ENCODE measurements at regions not wholly inside any gene's neighbourhood (a gene's known extent, or its start where the extent isn't known, plus 50 kb on each side); places are given as distances from the start of the nearest gene placed in this dataset.
A peak's percentile ranks its signal among the peaks of the same experiment; 100 is the strongest.
"Not testable (repeated sequence)": the region's sequence is repeated elsewhere in the genome, so short reads cannot be mapped to it uniquely, and the experiment has no call there.

GRCh38 chr7:33779216-33779615 lies 126.1 kb upstream of the BMPER start:
- no peak for DNase-seq

- DNase-seq, result no peak
These were observed 124.2 kb upstream of the BMPER start for GRCh38 chr7:33781167-33781566.

- DNase-seq, result no peak
These were observed 123.5 kb upstream of the BMPER start for GRCh38 chr7:33781796-33782195.

DNA sequence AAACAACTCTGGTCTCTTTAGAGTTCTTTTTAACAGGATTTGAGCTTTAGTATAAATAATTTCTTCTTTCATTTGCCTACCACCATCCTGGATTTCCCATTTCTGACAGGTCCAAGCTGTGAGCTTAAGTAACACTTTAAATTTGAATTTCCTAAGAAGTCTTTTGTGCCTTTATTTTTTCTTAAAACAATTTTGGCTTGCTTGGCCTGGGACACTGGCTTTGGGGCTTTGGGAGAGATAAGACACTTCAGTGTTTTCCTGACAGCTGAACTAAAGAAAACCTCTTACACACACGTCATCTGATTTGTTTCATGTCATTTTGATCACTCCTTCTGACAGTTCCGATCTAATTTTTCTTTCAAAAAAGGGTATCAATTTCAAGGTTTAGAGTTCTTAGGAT lies 121.3 kb upstream of the BMPER start:
- no peak for DNase-seq

- DNase-seq, result peak in 4 of 51 donors; percentile 3 to 16 (median 10)
These were observed 116.8 kb upstream of the BMPER start for GRCh38 chr7:33788531-33788930.

DNA sequence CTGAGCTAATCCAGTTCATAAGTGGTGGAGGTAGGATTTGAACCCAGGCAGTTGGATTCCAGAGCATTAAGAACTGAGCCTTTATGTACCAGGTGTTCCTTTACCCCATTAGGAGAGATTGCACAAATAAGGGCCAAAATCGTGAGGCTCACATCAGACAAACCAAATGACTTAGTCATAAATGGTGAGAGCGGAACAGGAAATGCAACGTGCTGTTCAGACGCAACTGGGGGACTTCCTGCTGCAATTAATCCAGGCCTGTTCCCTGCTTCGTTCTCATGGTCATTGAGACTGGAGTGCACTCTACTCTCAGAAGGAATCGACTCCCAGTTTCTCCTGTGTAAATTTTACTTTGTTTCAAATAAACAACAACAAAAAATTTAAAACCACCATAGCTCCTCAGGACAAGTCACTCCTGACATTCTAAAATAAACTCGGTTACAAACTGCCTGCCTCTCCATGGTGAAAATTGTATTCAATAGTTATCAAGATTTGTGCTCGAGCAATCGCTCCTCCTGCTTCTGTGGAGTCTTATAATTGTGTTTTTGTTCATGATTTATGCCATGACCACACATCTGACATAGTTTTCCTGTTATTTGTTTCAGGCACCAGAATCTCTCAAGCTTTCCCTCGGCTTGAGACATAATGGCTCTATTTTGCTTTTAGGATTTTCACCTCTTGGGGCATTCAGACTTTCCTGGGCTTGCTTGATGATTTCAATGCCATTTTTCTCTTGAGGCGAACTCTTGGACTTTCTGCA lies 115.3 kb upstream of the BMPER start:
- DNase-seq, result no peak

GRCh38 chr7:33790746-33791145 lies 114.6 kb upstream of the BMPER start:
- no peak for DNase-seq

DNA sequence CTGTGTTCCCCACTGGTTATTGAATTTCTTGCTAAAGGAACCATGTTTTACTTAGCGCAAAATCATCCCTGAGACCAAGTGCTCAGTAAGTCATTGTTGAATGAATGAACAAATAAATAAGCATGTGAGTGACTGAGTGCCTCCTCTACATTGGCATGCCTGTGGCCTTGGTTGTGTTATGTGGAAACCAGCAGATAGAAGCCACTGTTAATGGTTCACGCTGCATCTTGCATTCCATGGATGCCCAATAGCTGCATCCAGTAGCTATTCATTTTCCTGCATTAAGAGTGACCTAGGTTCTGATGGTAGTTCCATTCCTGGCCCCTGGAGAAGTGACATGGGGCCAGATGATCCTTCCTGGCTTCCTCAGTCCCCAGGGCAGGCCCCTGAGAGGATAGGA lies 113.3 kb upstream of the BMPER start:
- DNase-seq, result no peak

DNA sequence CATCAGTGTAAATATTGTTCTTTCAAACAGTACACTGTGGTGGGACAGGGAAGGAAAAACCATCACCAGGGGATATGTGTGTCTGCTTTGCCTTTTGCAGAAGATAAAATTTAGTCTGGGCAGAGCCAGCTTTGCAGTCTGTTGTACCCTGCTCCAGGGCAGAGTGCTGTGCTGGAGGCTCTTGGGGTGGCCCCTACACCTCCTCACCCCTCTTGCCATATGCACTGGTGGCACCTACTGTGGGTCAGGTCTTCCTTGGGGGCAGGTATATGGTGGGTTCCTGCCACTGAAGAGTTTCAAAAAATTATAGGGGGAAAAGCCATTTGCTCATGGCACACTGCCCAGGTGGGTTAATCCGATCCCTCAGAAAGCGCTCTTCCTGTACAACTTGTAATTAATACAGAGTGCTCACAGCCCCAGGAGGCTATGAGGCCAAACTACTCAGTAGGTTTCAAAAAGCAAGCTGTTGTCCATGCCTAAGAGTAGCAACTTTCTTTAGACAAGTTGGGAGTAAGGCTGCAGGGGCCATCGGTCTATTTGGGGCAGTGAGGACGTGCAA lies 112.7 kb upstream of the BMPER start:
- DNase-seq, result no peak

- DNase-seq, result no peak
These were observed 111.7 kb upstream of the BMPER start for GRCh38 chr7:33793616-33794015.

DNA sequence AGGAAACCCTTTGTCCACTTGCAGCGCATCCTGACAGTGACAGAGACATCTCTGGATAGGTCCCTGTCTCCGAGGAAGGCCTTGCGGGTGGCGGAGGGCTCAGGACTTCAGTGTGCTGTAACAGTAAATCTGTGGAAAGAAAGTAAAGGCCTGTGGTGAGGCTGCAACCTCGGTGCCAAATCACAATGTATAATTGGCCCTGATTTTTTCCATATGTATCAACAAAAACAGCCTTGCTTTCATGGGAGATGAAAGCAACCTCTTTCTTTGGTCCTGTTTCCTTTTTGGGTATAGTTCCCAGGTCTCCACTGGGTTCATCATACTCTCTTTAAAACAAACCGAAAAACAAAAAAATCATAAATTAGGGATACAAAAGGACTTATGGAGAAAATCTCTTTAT lies 110.9 kb upstream of the BMPER start:
- no peak for DNase-seq

- no peak for DNase-seq
These were observed 110.4 kb upstream of the BMPER start for GRCh38 chr7:33794959-33795358.

DNA sequence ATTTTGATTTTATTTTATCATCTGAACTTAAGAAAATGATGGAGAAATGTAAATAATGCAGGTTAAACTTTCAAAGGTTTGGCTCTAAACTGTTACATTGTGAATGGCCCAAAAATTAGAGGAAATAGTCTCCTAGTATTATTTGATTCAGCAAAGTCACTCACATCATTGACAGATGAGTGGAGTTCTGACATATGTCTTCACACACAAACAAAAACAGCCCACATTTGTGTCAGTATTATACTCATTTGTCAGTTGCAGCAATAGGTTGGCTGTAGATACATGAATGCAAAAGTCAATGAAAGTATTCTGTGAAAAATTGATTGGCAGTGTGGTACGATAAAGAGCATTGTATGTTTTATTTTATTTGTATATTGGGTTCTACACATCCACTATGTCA lies 108.8 kb upstream of the BMPER start:
- no peak for DNase-seq

GRCh38 chr7:33797512-33797911 lies 107.8 kb upstream of the BMPER start:
- not testable (repeated sequence) for DNase-seq

- DNase-seq, result no peak
These were observed 106.5 kb upstream of the BMPER start for GRCh38 chr7:33798686-33799325.

- DNase-seq, result no peak
These were observed 105.6 kb upstream of the BMPER start for GRCh38 chr7:33799766-33800165.

DNA sequence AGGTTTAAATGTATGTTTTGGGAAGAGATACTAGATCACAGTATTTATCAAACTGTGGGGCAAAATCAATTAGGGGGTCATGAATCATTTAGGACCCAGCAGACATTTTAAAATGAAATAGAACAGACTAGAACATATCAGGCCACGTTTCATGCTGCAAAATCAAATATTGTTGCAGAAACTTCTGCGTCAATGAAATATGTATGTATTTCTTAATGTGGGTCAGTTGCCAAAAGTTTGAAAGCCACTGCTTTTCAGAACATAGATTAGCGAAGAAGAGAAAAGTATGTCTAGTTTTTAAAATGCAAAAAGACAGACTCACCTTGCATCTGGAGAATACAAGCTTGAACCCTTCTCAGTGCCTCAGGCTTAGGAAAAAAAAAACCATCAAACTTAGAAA lies 102.7 kb upstream of the BMPER start:
- DNase-seq, result no peak

DNA sequence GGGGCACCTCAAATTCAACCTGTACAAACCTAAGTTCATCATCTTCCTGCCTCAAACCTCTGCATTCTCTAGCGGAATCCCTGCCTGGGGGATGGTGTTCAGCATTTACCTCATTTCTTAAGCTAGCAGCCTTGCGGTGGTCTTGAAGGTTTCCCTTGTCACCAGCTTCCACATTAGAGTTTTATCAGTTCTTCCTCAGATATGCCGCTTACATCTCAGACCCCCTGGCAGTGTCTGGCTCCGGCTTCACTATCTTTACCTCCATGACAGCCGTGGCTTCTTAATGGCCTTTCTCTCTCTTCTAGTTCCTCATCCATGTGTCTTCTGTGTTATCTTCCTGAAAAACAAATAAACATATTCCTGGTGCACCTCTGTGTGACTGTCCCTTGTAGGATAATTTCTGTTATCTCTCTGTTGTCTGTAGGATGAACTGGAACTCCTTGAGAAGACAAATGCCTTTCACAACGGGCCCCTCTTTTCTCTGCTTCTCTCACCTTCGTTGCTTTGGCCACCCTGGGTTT lies 101.1 kb upstream of the BMPER start:
- no peak for DNase-seq

GRCh38 chr7:33805630-33806233 lies 99.6 kb upstream of the BMPER start:
- DNase-seq, result no peak

- no peak for DNase-seq
These were observed 98.8 kb upstream of the BMPER start for GRCh38 chr7:33806298-33807154.

GRCh38 chr7:33807155-33807530 lies 98.2 kb upstream of the BMPER start:
- no peak for DNase-seq
